Muscle layer of duodenum (tissue), 2 donors: ENCODE measurements at regions not wholly inside any gene's neighbourhood (a gene's known extent, or its start where the extent isn't known, plus 50 kb on each side); places are given as distances from the start of the nearest gene placed in this dataset.

Experiments
- H3K27ac ChIP-seq: one replicate; pipeline ENCODE4 v1.7.0; 2013; ENCODE audit warnings: mild to moderate bottlenecking, low read length
- H3K27me3 ChIP-seq: one replicate; pipeline ENCODE4 v1.7.0; 2013; ENCODE audit warnings: low read depth, mild to moderate bottlenecking, control low read depth, low read length
- H3K36me3 ChIP-seq, 2 donors: one replicate each; pipeline ENCODE4 v1.7.0; 2013; ENCODE audit warnings: low read length in 2 of 2, control low read depth in 1 of 2, mild to moderate bottlenecking in 1 of 2; ENCODE audit not compliant: insufficient read depth in 2 of 2, control insufficient read depth in 1 of 2
- H3K4me1 ChIP-seq, 2 donors: one replicate each; pipeline ENCODE4 v1.7.0; 2013; ENCODE audit warnings: low read length in 2 of 2, mild to moderate bottlenecking in 2 of 2, control low read depth in 1 of 2, moderate library complexity in 1 of 2; ENCODE audit not compliant: insufficient read depth in 2 of 2, control insufficient read depth in 1 of 2
- H3K4me3 ChIP-seq, 2 donors: one replicate each; pipeline ENCODE4 v1.7.0; 2013; ENCODE audit warnings: low read length in 2 of 2, low read depth in 1 of 2, mild to moderate bottlenecking in 1 of 2
- H3K9me3 ChIP-seq, 2 donors: one replicate each; pipeline ENCODE4 v1.7.0; 2013; ENCODE audit warnings: low read length in 2 of 2, control low read depth in 1 of 2, mild to moderate bottlenecking in 1 of 2; ENCODE audit not compliant: control insufficient read depth in 1 of 2
- donor health status: healthy.

GRCh38 chr3:82002986-82003642, 241.7 kb upstream of the GBE1 start:
- H3K27ac ChIP-seq: no peak overlapping the region
- no peak overlapping the region for H3K4me3 ChIP-seq
- no peaks in the 10 kb centered on the region for H3K27me3 ChIP-seq
- no peaks in the 10 kb centered on the region for H3K36me3 ChIP-seq
- H3K9me3 ChIP-seq: peaks cover 0 to 4% of the 10 kb centered on the region in 2 donors
- H3K4me1 ChIP-seq: peaks cover 0 to 4% of the 10 kb centered on the region in 2 donors

- Histone ChIP-seq H3K36me3 (no peaks in the 10 kb centered on the region), H3K27ac (no peak overlapping the region), H3K27me3 (no peaks in the 10 kb centered on the region), H3K4me3 (no peak overlapping the region), H3K9me3 (peaks cover 0 to 2% of the 10 kb centered on the region in 2 donors), H3K4me1 (peaks cover 0 to 5% of the 10 kb centered on the region in 2 donors)
These were observed 241.0 kb upstream of the GBE1 start for GRCh38 chr3:82002491-82002890.

GRCh38 chr3:82001276-82001923, 240.0 kb upstream of the GBE1 start:
- Histone ChIP-seq H3K4me3 (no peak overlapping the region), H3K36me3 (no peaks in the 10 kb centered on the region), H3K9me3 (peaks cover 0 to 2% of the 10 kb centered on the region in 2 donors), H3K27me3 (no peaks in the 10 kb centered on the region), H3K4me1 (peaks cover 0 to 5% of the 10 kb centered on the region in 2 donors), H3K27ac (no peak overlapping the region)

- Histone ChIP-seq H3K4me3 (no peak overlapping the region), H3K9me3 (peaks cover 0 to 5% of the 10 kb centered on the region in 2 donors), H3K27ac (no peak overlapping the region), H3K36me3 (no peaks in the 10 kb centered on the region), H3K27me3 (no peaks in the 10 kb centered on the region), H3K4me1 (peaks cover 0 to 5% of the 10 kb centered on the region in 2 donors)
These were observed 239.3 kb upstream of the GBE1 start for GRCh38 chr3:82000773-82001172.

GRCh38 chr3:82000350-82000749, 238.9 kb upstream of the GBE1 start:
- Histone ChIP-seq H3K36me3 (no peaks in the 10 kb centered on the region), H3K9me3 (peaks cover 0 to 5% of the 10 kb centered on the region in 2 donors), H3K27me3 (no peaks in the 10 kb centered on the region), H3K27ac (no peak overlapping the region), H3K4me3 (no peak overlapping the region), H3K4me1 (peaks cover 0 to 5% of the 10 kb centered on the region in 2 donors)

GRCh38 chr3:81998907-81999306, 237.5 kb upstream of the GBE1 start:
- Histone ChIP-seq H3K27me3 (no peaks in the 10 kb centered on the region), H3K4me3 (no peak overlapping the region), H3K36me3 (no peaks in the 10 kb centered on the region), H3K4me1 (peaks cover 0 to 5% of the 10 kb centered on the region in 2 donors), H3K9me3 (peaks cover 0 to 5% of the 10 kb centered on the region in 2 donors), H3K27ac (no peak overlapping the region)

GRCh38 chr3:81998139-81998755, 236.8 kb upstream of the GBE1 start:
- no peaks in the 10 kb centered on the region for H3K27me3 ChIP-seq
- H3K27ac ChIP-seq: no peak overlapping the region
- H3K9me3 ChIP-seq: peaks cover 0 to 5% of the 10 kb centered on the region in 2 donors
- no peak overlapping the region for H3K4me3 ChIP-seq
- no peaks in the 10 kb centered on the region for H3K36me3 ChIP-seq
- peaks cover 0 to 5% of the 10 kb centered on the region in 2 donors for H3K4me1 ChIP-seq

GRCh38 chr3:81997390-81997789, 235.9 kb upstream of the GBE1 start:
- no peaks in the 10 kb centered on the region for H3K27me3 ChIP-seq
- H3K36me3 ChIP-seq: no peaks in the 10 kb centered on the region
- H3K27ac ChIP-seq: no peak overlapping the region
- H3K9me3 ChIP-seq: peaks cover 0 to 5% of the 10 kb centered on the region in 2 donors
- H3K4me1 ChIP-seq: peaks cover 0 to 5% of the 10 kb centered on the region in 2 donors
- H3K4me3 ChIP-seq: no peak overlapping the region

- H3K4me3 ChIP-seq: no peak overlapping the region
- H3K4me1 ChIP-seq: peaks cover 0 to 5% of the 10 kb centered on the region in 2 donors
- no peak overlapping the region for H3K27ac ChIP-seq
- H3K27me3 ChIP-seq: no peaks in the 10 kb centered on the region
- no peaks in the 10 kb centered on the region for H3K36me3 ChIP-seq
- H3K9me3 ChIP-seq: peaks cover 0 to 5% of the 10 kb centered on the region in 2 donors
These were observed 233.9 kb upstream of the GBE1 start for GRCh38 chr3:81995329-81995728.

- H3K27me3 ChIP-seq: no peaks in the 10 kb centered on the region
- H3K4me1 ChIP-seq: no peaks in the 10 kb centered on the region
- no peak overlapping the region for H3K27ac ChIP-seq
- no peaks in the 10 kb centered on the region for H3K36me3 ChIP-seq
- H3K9me3 ChIP-seq: no peaks in the 10 kb centered on the region
- H3K4me3 ChIP-seq: no peak overlapping the region
These were observed 228.3 kb upstream of the GBE1 start for GRCh38 chr3:81989758-81990157.

GRCh38 chr3:81989274-81989673, 227.8 kb upstream of the GBE1 start:
- no peak overlapping the region for H3K4me3 ChIP-seq
- no peaks in the 10 kb centered on the region for H3K9me3 ChIP-seq
- H3K27ac ChIP-seq: no peak overlapping the region
- no peaks in the 10 kb centered on the region for H3K4me1 ChIP-seq
- H3K36me3 ChIP-seq: no peaks in the 10 kb centered on the region
- H3K27me3 ChIP-seq: no peaks in the 10 kb centered on the region
